ENCODE measurements at regions not wholly inside any gene's neighbourhood (a gene's known extent, or its start where the extent isn't known, plus 50 kb on each side); places are given as distances from the start of the nearest gene placed in this dataset.
"Not testable (repeated sequence)": the region's sequence is repeated elsewhere in the genome, so short reads cannot be mapped to it uniquely, and the experiment has no call there.

- no peak for DNase-seq (ENCODE audit: low spot score)
Measured at GRCh38 chr12:46884362-46884761, 58.6 kb upstream of the SLC38A4 start.

- no peak for DNase-seq (ENCODE audit: low spot score)
Measured at GRCh38 chr12:46886541-46887041, 60.8 kb upstream of the SLC38A4 start.

- no peak for DNase-seq (ENCODE audit: low spot score)
Measured at GRCh38 chr12:46887870-46888269, 62.1 kb upstream of the SLC38A4 start.

DNA sequence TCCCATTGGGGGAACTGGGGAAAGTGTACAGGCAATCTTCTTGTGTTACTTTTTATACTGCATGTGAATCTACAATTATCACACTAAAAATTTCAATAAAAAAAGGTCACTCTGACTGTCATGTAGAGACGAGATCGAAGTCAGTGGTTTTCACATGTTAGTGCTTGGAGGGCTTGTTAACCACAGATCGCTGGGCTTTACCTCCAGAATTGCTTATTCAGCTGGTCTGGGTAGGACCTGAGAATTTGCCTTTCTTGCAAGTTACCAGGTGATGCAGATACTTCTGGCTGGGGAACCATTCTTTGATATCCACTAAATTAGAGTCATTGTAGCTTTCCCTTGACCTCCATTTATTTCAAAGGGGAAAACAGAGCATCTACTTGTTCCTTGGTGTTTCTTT, 62.8 kb upstream of the SLC38A4 start:
- DNase-seq (ENCODE audit: low spot score), result no peak

DNA sequence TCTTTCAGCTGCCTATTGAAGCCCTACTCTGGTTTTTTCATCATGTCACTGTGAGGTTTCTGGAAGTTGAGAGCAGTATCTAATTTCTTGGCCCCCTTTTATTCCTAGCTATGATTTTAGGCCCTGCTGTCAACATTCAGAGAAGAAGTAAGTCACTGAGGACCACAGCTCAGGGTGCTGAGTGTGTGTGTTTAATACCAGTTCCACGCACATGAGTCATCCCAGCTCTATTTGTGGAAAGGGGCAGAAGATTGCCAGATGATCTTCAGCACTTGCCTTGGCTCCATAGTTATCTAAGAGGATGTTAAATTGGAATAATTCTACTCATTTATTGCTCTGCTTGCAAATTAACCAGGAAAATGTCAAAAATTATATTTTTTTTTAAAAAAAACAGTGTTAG, 65.5 kb upstream of the SLC38A4 start:
- no peak for DNase-seq (ENCODE audit: low spot score)

GRCh38 chr12:46892034-46892705, 66.4 kb upstream of the SLC38A4 start:
- no peak for DNase-seq (ENCODE audit: low spot score)

GRCh38 chr12:46892887-46893286, 67.1 kb upstream of the SLC38A4 start:
- DNase-seq (ENCODE audit: low spot score), result no peak

- DNase-seq (ENCODE audit: low spot score), result no peak
Measured at GRCh38 chr12:46893434-46893833, 67.6 kb upstream of the SLC38A4 start.

- DNase-seq (ENCODE audit: low spot score), result no peak
Measured at GRCh38 chr12:46895726-46896125, 69.9 kb upstream of the SLC38A4 start.

DNA sequence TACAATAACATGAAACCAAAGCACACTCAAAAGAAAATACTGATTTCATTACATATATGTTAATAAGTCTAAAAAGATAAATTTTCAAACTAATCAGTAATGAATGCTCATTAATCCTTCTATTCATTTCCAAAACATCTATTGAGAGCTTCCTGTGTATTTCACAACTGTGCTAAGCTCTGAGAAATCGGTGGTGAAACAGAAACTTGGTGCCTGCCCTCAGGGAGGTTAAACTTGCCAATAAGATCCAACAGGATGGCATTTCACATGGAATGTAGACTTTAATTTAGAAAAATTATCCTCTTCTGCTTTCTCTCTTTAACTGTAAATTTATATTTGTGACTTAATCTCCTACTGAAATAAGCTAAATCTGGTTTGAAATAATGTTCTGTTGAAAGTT, 70.9 kb upstream of the SLC38A4 start:
- DNase-seq (ENCODE audit: low spot score), result no peak

DNA sequence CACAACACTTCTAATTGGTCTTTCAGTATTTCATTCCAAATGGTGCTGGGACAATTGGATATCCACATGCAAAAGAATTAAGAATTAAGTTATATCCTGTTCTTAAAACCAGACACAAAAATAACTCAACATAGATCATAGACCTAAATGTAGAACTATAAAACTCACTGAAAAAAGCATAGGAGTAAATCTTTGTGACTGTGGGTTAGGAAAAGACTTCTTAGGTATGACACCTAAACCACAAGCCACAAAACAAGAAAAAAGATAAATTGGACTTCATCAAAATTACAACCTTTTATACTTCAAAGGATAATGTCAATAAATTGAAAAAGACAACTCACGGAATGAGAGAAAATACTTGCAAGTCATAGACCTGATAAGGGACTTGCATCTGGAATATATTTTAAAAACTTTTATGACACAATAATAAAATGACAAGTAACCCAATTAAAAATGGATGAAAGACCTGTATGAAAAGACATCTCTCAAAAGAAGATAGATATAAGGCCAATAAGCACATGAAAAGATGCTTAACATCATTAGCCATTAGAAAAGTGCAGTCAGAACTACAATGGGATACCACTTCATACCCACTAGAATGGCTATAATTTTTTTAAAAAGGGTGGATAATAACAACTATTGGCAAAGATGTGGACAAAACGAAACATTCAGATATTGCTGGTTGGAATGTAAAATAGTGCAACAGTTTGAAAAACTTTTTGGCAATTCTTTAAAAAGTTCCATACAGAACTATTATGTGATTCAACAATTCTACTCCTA, 72.5 kb upstream of the SLC38A4 start:
- DNase-seq (ENCODE audit: low spot score), result no peak

- no peak for DNase-seq (ENCODE audit: low spot score)
Measured at GRCh38 chr12:46898989-46899388, 73.2 kb upstream of the SLC38A4 start.

- DNase-seq (ENCODE audit: low spot score), result no peak
Measured at GRCh38 chr12:46900734-46901463, 75.1 kb upstream of the SLC38A4 start.

GRCh38 chr12:46901464-46902205, 75.8 kb upstream of the SLC38A4 start:
- DNase-seq (ENCODE audit: low spot score), result no peak

- no peak for DNase-seq (ENCODE audit: low spot score)
Measured at GRCh38 chr12:46903058-46903457, 77.3 kb upstream of the SLC38A4 start.

GRCh38 chr12:46904406-46905238, 78.8 kb upstream of the SLC38A4 start:
- no peak for DNase-seq (ENCODE audit: low spot score)

DNA sequence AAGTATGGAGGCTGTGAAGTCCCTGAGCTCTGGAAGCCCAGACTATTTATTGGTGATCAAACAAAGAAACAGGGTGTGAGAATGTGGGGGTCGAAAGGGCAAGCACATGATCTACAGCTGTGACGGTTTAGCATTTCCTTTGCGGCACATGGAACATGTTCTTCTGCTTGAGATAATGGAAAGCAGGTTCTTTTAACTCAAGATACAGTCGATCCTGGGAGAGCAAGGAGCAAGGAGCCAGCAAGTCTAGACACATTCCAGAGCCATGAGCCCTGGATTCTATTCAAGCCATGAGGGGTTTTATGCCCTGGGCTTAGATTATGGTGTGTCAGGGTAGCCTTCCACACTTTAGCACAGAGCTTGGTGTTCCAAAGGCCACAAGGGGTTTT, 79.4 kb upstream of the SLC38A4 start:
- not testable (repeated sequence) for DNase-seq (ENCODE audit: low spot score)

DNA sequence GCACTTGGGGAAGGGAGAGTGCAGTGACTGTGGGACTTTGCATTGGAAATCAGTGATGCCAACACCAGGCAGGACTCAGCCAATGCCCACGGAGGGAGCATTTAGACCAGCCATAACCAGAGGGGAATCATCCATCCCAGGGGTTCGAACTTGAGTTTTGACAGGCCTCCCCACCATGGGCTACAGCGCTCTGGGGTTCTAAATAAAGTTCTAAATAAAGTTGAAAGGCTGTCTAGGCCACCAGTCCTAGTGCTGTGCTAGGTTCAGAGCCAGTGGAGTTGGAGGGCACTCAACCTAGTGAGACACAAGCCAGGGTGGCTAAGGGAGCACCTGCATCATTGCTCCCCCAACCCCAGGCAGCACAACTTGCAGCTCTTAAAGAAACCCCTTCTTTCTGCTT, 82.0 kb upstream of the SLC38A4 start:
- no peak for DNase-seq (ENCODE audit: low spot score)

DNA sequence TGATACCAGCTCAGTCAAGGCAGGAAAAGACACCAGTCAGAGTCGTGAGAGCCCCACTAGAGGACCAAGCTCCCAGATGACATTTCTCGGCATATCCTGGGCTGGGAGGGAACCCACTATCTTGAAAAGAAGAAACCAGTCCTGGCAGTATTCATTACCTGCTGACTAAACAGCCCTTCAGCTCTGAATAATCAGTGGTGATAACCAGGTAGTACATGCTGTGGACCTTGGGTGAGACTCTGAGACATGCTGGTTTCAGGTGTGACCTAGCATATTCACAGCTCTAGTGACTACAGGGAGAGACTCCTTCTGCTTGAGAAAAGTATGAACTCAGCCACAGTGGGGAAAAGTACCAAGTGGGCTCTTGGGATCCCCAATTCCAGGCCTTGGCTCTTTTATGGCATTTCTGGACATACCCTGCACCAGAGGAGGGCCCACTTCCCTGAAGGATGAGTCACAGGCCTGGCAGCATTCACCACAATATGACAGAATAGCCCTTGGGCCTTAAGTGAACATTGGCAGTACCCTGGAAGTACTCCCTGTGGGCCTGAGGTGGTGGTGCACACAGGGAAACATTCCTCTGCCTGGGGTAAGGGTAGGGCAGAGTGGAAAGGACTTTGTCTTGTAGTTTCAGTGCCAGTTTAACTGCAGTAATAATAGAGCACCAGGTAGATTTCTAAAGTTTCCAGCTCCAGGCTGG, 82.6 kb upstream of the SLC38A4 start:
- DNase-seq (ENCODE audit: low spot score), result no peak

GRCh38 chr12:46908936-46909635, 83.3 kb upstream of the SLC38A4 start:
- no peak for DNase-seq (ENCODE audit: low spot score)
